ENCODE measurements at regions not wholly inside any gene's neighbourhood (a gene's known extent, or its start where the extent isn't known, plus 50 kb on each side); places are given as distances from the start of the nearest gene placed in this dataset.
A peak's percentile ranks its signal among the peaks of the same experiment; 100 is the strongest.

- H3K4me3 Mint-ChIP-seq = no peak overlapping the region
- H3K27me3 Mint-ChIP-seq (ENCODE audit: low read depth) = no peaks in the 10 kb centered on the region
- ChIA-PET CTCF (interaction anchor here (0.6 to 2.9 kb wide), 12 partner anchors 72 to 657 kb away, joined by 3 to 12 read pairs (median 3); partner anchors contain the start of gene HCN1), POLR2A (no interaction called here)
- no peak overlapping the region for H3K27ac Mint-ChIP-seq
- ATAC-seq (peak; percentile 81), DNase-seq (ENCODE audit: low spot score) (no peak)
- TF ChIP-seq HMGA2 (CRISPR knock-in tag; IDR thresholded peaks at IDR 0.05) (no peak), PREB (CRISPR knock-in tag; IDR thresholded peaks at IDR 0.05; ENCODE audit: borderline replicate concordance) (no peak), CTCF (IDR thresholded peaks at IDR 0.05) (peak; percentile 61)
- H3K36me3 Mint-ChIP-seq = no peaks in the 10 kb centered on the region
- H3K9me3 Mint-ChIP-seq = no peaks in the 10 kb centered on the region
- peaks cover 10% of the 10 kb centered on the region for H3K4me1 Mint-ChIP-seq
Observed at GRCh38 chr5:45038366-45038987, 229.7 kb downstream of the MRPS30 start.

GRCh38 chr5:45042283-45042682 is 233.5 kb downstream of the MRPS30 start:
- Mint-ChIP-seq H3K4me3 (no peak overlapping the region), H3K27ac (no peak overlapping the region), H3K4me1 (peaks cover 10% of the 10 kb centered on the region), H3K9me3 (peaks cover 3% of the 10 kb centered on the region; the same call in 1 of the 2 replicates), H3K36me3 (peaks cover 4% of the 10 kb centered on the region), H3K27me3 (ENCODE audit: low read depth) (no peaks in the 10 kb centered on the region)
- DNase-seq (ENCODE audit: low spot score) (no peak), ATAC-seq (no peak)
- ChIA-PET POLR2A (no interaction called here), CTCF (no interaction called here)
- TF ChIP-seq E2F5 (CRISPR knock-in tag; IDR thresholded peaks at IDR 0.05) (no peak), GTF2I (CRISPR knock-in tag; conservative IDR thresholded peaks at IDR 0.05) (no peak), NR2C2 (CRISPR knock-in tag; IDR thresholded peaks at IDR 0.05) (no peak), ARID4B (CRISPR knock-in tag; IDR thresholded peaks at IDR 0.05; ENCODE audit: borderline replicate concordance) (no peak), ETV6 (CRISPR knock-in tag; IDR thresholded peaks at IDR 0.05) (no peak), CTCF (IDR thresholded peaks at IDR 0.05) (no peak), RORB (CRISPR knock-in tag; IDR thresholded peaks at IDR 0.05) (no peak), E2F1 (CRISPR knock-in tag; IDR thresholded peaks at IDR 0.05) (no peak), TEAD4 (CRISPR knock-in tag; IDR thresholded peaks at IDR 0.05) (no peak), ZBTB43 (CRISPR knock-in tag; IDR thresholded peaks at IDR 0.05) (no peak)

All from WTC11 (cell line).